HG02588 (cell line): ENCODE measurements at regions not wholly inside any gene's neighbourhood (a gene's known extent, or its start where the extent isn't known, plus 50 kb on each side); places are given as distances from the start of the nearest gene placed in this dataset.

Experiments used
- ATAC-seq: cut with Tn5 transposase; IDR thresholded peaks from one replicate; pipeline ENCODE4 v1.9.1; 2021; ENCODE audit warnings: mild to moderate bottlenecking, moderate library complexity; ENCODE audit not compliant: unreplicated experiment

GRCh38 chr13:60282708-60283107, 114.3 kb upstream of the TDRD3 start:
- ATAC-seq, result no peak

GRCh38 chr13:60286707-60287106, 110.3 kb upstream of the TDRD3 start:
- ATAC-seq, result no peak

GRCh38 chr13:60288569-60288968, 108.5 kb upstream of the TDRD3 start:
- ATAC-seq, result no peak

DNA sequence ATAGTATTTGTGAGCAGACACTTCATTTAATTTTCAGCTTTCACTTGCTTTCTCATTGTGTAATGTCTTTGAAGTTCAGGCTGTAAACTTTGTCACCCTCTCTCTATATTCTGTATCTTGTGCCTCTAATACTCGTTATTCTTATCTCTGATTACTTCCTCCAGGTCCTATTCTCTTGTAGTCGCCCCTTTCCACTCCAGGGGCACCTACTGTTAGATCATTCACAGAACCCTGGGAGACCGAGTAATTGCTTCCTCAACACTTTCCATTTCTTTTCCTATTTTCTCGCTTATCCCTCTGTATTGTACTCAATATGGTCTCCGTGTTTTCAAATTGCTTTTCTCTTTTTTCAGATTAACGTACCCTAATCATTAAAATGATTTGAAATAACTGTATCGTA, 93.9 kb upstream of the TDRD3 start:
- ATAC-seq, result no peak

- ATAC-seq, result no peak
Measured at GRCh38 chr13:60311527-60311926, 85.5 kb upstream of the TDRD3 start.

DNA sequence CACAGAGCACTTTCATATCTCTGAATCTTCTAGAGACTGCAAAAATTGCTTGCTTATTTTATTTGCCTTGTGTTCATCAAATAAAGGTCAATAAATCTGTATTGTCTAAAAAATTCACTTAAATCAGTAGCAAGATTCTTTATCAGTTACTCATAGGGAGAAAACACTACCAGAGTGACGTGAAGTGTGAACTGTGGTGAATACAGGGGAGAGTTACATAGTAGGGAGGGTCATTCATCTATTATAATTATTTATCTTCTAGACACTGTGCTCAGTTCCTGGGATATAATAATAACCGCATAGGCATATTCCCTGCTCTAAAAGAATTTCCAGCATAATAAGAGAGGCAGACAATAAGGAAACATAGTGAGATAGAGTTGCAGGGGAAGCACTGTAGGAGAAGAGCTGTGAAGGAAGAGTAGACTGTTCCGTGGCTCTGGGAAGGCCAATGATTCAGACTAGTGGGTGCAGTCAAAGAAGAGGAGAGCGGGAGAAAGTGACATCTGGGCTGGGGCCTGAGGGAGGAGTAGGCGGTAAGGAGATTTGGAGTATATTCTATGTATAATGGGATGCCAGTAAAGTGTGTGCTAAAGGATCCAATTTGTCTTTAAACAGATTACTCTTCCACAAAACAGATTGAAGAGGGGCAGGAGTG, 84.0 kb upstream of the TDRD3 start:
- no peak for ATAC-seq

- ATAC-seq, result no peak
Measured at GRCh38 chr13:60318186-60318585, 78.8 kb upstream of the TDRD3 start.

DNA sequence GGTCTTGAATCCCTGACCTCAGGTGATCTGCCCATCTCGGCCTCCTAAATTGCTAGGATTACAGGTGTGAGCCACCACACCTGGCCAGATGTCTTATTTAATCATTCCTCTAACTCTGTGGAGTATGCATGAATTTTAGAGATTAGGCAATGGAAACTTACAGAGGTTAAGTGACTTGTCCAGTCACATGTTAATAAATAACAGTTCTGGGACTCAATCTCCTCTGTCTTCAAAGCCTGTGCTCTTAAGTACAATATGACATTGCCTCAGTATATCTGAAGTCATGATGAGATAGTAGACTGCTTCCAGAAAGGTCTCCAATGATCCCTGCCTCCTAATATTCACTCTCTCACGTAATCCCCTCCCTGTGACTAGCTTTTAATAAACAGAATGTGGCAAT, 72.9 kb upstream of the TDRD3 start:
- no peak for ATAC-seq

GRCh38 chr13:60326273-60326672, 70.7 kb upstream of the TDRD3 start:
- ATAC-seq, result no peak

GRCh38 chr13:60327511-60327910, 69.5 kb upstream of the TDRD3 start:
- ATAC-seq, result no peak

GRCh38 chr13:60328073-60328472, 68.9 kb upstream of the TDRD3 start:
- ATAC-seq, result no peak

- peak; percentile 69 for ATAC-seq
Measured at GRCh38 chr13:60329221-60329923, 67.6 kb upstream of the TDRD3 start.

DNA sequence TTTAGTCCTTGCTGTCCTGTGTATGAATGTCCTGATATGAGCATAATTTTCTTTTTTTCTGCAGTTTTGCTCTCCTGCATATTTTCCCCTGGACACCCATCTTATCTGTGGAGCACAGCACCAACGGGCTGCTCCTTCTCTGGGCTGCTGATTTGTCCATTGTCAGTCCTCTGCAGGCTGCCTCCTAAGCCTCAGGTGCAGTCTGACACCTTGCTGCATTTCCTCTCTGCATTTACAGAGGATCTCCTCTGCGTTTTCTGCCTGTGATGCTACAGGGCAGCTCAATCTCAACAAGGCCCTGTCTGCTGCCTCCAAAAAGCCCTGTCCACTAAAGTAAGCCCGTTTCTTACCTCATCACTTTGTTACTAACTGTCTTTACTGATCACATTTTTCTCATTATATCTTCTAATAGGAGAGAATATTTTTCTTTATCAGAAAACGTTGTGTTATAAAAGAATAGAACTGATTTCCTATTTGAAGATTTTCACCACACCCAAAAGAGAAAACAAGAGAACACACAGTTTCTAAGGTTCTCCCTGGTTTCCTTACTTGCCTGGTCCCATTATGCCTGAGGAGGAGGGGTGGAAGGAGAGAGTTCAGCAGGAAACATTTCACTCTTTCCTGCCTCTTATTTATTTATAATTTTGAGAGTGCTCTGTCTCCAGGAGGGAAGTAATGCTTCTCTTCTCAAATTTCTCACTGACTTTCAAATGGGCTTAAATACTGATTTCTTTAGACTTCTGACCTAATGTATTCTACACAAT, 65.6 kb upstream of the TDRD3 start:
- ATAC-seq, result no peak

DNA sequence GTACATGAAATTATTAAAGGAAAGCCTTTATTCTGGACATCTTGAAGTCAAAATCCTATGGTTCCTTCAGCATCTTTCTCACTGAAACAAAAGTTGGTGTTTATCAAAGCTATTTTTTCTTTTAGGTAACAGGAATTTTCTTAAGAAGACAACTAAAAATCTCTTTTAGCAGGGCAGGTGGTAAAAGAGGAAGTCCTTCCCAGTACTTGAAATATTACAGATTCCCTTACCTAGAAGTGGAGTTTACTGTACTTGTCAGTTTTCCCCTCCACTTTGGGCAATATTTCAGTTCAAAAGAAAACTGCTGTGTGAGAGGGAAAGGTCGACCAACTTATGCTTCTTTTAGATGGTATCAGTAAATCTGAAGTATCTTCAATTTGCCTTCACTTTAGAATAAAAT, 64.3 kb upstream of the TDRD3 start:
- ATAC-seq, result no peak

DNA sequence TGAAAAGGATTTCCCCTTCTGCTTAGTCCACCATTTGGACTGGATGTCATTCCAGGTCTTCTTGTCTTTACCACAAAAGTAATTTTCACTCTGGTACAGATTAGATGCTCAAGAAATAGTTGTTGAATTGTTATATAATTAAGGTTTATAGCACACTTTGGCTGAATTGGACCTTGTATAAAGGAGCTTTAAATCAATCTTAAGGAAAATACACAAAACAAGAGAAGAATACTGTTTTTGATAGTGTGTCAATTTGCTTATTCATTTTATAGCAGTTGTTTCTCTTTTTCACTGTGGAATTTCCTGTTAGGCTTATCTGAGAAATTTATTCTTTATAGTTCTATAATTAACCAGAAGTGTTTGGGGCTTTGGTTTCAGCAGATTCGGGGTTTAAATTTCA, 62.7 kb upstream of the TDRD3 start:
- no peak for ATAC-seq

GRCh38 chr13:60335531-60335930, 61.5 kb upstream of the TDRD3 start:
- ATAC-seq, result no peak

GRCh38 chr13:60338754-60339153, 58.3 kb upstream of the TDRD3 start:
- ATAC-seq, result no peak

- ATAC-seq, result no peak
Measured at GRCh38 chr13:60343978-60344377, 53.0 kb upstream of the TDRD3 start.

DNA sequence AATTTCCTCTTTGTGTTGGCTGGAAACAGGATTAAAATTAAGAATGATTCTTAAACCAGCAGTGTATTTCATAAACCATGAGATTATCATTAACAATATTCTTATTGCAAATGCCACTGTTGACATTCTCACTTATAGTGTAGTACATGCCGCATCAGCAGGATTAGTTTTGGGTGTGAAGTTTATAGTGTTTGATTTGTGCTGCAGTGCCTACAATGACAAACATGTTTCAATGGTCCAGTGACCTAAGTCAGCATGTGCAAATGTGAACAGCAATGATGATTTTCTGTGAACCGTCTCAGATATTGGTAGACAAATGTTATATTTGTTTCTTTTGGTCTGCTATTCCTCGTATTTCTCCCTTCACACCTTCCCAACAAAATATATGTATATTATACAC, 49.8 kb upstream of the TDRD3 start:
- ATAC-seq, result no peak
